Astrocyte of the cerebellum (primary cell): ENCODE measurements at regions not wholly inside any gene's neighbourhood (a gene's known extent, or its start where the extent isn't known, plus 50 kb on each side); places are given as distances from the start of the nearest gene placed in this dataset.

ENCODE experiments used
- DNase-seq: peaks from one replicate; pipeline ENCODE4 v3.0.0-alpha.2; 2011; ENCODE audit warnings: low read depth
- H3K4me3 ChIP-seq: 2 replicates; pipeline ENCODE4 v1.5.1; 2011; ENCODE audit warnings: mild to moderate bottlenecking, low read depth, low read length, moderate library complexity
- CTCF ChIP-seq: IDR thresholded peaks from 2 replicates; pipeline ENCODE4 v1.5.1; 2012; ENCODE audit warnings: low read length, low read depth, moderate library complexity, mild to moderate bottlenecking; ENCODE audit errors: missing control alignments
- in situ Hi-C: cut with HindIII; loops from 2 replicates; pipeline ENCODE4 v1.10.0; 2017; ENCODE audit warnings: low sequenced_read_pairs

DNA sequence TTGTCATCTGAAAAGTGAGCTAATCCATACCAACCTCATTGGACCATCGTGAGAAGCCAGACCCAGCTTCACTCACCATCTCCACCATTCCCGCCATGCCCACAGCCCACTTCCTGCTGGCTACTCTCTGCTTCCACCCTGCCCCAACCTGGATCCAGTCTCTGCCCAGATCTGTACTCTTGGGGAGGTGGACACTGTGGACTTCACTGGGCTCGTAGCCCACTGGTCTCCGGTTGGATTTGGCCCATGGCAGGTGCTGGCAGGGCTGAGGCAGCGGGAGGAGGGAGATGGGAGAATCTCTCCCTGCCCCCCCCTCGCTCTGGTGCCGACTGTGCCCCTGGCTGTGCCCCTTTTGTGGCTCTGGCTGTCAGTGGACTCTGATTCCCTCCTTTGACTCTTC is 193.8 kb downstream of the ABHD5 start:
- in situ Hi-C loops = no loop called here
- no peak for DNase-seq
- H3K4me3 ChIP-seq = no peak overlapping the region
- no peak for TF ChIP-seq CTCF

DNA sequence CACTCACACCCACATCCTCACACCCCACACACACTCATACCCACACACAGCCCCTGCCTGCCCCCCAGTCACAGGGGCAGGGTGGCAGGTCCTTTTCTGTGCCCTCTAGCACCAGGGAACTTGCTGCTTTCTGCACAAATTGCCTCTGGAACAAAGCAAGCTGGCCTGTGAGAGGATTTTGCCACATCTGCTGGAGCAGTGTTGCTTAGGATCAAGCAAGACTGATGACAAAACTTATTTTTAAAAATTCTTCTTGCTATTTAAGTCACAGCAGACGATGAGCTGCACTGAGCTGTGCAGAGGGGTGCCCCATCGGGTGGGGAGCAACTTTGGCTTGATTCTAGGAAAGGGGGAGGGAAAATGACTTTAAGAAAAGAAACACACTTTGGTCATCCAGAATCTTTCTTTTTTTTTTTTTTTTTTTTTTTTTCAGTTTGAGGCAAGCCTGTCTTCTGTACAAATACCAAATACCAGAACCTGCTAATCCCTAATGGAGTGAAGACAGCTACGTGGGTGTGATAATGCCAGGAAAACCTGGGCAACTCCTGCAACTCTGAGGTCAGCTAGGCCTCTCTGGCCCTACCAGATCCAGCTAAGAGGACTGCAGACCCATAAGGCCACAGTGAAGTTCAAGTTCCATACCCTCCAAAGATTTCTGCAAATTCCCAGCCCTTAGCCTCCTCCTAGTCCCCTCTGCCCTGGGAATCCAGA is 195.3 kb downstream of the ABHD5 start:
- H3K4me3 ChIP-seq = no peak overlapping the region
- no peak for TF ChIP-seq CTCF
- DNase-seq = no peak
- in situ Hi-C loops = no loop called here

DNA sequence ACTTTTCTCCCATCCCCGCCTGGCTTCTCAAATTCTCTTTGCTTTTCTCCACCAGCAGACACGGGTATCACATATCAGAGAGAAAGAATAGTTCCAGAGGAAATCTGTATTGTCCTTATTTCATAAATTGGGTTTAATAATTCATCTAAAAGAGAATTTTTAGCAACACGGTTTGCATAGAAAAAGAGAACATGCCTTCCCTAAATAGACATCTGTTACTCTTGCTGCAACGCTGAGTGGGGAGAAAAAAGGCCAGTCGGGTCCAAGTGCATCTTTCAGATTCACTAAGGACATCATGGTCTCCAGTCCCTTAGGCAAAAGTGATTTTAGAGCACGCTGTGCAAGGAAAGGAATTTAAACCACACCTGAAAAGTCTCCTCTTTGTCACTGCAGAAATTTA is 201.3 kb downstream of the ABHD5 start:
- no peak overlapping the region for H3K4me3 ChIP-seq
- in situ Hi-C loops = no loop called here
- no peak for TF ChIP-seq CTCF

DNA sequence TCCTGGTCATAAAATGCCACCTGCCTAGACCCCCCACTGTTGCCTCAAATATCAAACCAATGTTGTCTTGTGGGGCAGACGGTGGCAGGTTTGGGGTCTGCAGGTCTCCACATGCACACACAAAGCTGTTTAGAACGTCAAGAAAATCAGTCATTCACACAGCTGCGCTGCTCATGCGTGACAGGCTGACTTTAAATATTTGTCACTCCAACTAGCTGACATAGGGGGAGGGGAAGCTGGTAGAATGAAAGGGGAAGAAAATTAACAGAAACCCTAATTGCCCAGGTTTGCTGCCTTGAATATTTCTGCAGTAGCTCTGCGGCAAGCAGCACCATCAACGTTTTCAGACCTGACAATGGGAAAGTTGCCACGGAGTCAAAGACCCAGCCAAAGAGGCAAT is 201.8 kb downstream of the ABHD5 start:
- in situ Hi-C loops = no loop called here
- H3K4me3 ChIP-seq = no peak overlapping the region
- no peak for DNase-seq
- no peak for TF ChIP-seq CTCF

More for the DNA sequence above, 201.3 kb downstream of the ABHD5 start:
- DNase-seq = no peak

DNA sequence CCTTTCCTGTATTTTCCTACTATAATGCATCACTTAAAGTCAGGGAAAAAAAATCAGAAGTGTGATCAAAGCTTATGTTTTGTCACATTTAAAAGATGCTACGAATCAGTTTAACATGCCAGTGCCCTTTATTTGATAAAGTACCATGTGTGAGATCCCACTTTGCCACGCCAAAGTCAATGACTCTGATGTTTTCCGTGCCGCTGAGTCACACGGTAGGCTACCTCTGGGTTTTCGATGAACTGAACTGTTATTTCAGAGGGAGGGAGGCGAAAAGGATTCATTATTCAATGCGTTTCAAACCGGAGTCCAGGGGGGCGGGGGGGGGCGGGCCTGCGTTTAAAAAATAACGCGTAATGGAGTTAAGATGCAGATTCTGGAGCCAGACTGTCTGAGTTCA is 203.0 kb downstream of the ABHD5 start:
- no peak for TF ChIP-seq CTCF
- in situ Hi-C loops = no loop called here
- DNase-seq = no peak
- H3K4me3 ChIP-seq = peak overlapping the region; percentile 47

GRCh38 chr3:43894176-43895049 is 203.7 kb downstream of the ABHD5 start:
- peak overlapping the region; percentile 47 for H3K4me3 ChIP-seq
- peak; percentile 13 for DNase-seq
- TF ChIP-seq CTCF = no peak
- in situ Hi-C loops = no loop called here
